HCT116 (cell line): ENCODE measurements at regions not wholly inside any gene's neighbourhood (a gene's known extent, or its start where the extent isn't known, plus 50 kb on each side); places are given as distances from the start of the nearest gene placed in this dataset.

ENCODE experiments used
- ATAC-seq: fragments of 200-7000 bp; cut with Tn5 transposase; 2 replicates; pipeline ENCODE4 v1.9.1; 2020; ENCODE audit warnings: mild to moderate bottlenecking, moderate library complexity
- BruUV-seq: library from RNA; stranded (reverse); fragments of 400-500 nt; replicated peaks from 2 replicates; lab custom pipeline; 2021; lab: Mats Ljungman, UMichigan
- CTCF ChIA-PET: fragments of 300-600 bp; sonication (Branson Sonifier 250); formaldehyde crosslinking; loops from one replicate; lab custom pipeline; 2021; ENCODE audit warnings: antibody characterized with exemption; lab: Charles Lee
- POLR2A ChIA-PET: fragments of 300-600, 350-600 bp; sonication (Branson Sonifier 250); formaldehyde crosslinking; loops from one replicate; lab custom pipeline; 2021; ENCODE audit warnings: antibody characterized with exemption; lab: Charles Lee
- RAD21 ChIA-PET, 2 experiments: fragments of 300-600 bp; sonication (Branson Sonifier 250); formaldehyde crosslinking; loops; one replicate each; lab custom pipeline; 2023; ENCODE audit warnings: low total read pairs in 2 of 2; ENCODE audit not compliant: uncharacterized antibody in 2 of 2, unreplicated experiment in 2 of 2, low non-redundant PET in 1 of 2; lab: Charles Lee
- DNase-seq: peaks from one replicate; pipeline ENCODE4 v3.0.0-alpha.2; 2010; ENCODE audit warnings: low read depth, low spot score
- H2AFZ ChIP-seq: fragments of 200-600 bp; shearing (Covaris generic), sonication (generic); 2 replicates; pipeline ENCODE4 v1.6.1; 2017; ENCODE audit warnings: low read depth, mixed run types, mixed read lengths, antibody characterized with exemption, low read length; ENCODE audit not compliant: poor library complexity, severe bottlenecking
- H3K27ac ChIP-seq: 2 replicates; pipeline ENCODE4 v1.5.1; 2012; ENCODE audit warnings: low read depth, low read length
- H3K27me3 ChIP-seq: fragments of 200-600 bp; sonication (generic); 2 replicates; pipeline ENCODE4 v1.6.1; 2016; ENCODE audit warnings: mixed run types, low read length, mixed read lengths; ENCODE audit not compliant: insufficient read depth
- H3K36me3 ChIP-seq, 2 experiments: fragments of 200-500 bp in 1 of 2; fragments of 200-600 bp in 1 of 2; sonication (Bioruptor generic) in 1 of 2; sonication (generic) in 1 of 2; 2 replicates each; pipeline versions ENCODE4 v1.5.1 to v1.6.1; 2014 to 2016; ENCODE audit warnings: low read length in 2 of 2, inconsistent platforms in 1 of 2, mixed read lengths in 1 of 2, mixed run types in 1 of 2; ENCODE audit not compliant: insufficient read depth in 2 of 2, control insufficient read depth in 1 of 2
- H3K4me1 ChIP-seq, 2 experiments: fragments of 200-600 bp in 1 of 2; sonication (generic) in 1 of 2; 2 replicates each; pipeline versions ENCODE4 v1.5.1 to v1.6.1; 2012 to 2017; ENCODE audit warnings: low read length in 2 of 2, inconsistent platforms in 1 of 2, mild to moderate bottlenecking in 1 of 2, mixed read lengths in 1 of 2, mixed run types in 1 of 2, moderate library complexity in 1 of 2; ENCODE audit not compliant: insufficient read depth in 2 of 2, control insufficient read depth in 1 of 2
- H3K4me2 ChIP-seq: fragments of 200-600 bp; sonication (generic); 2 replicates; pipeline ENCODE4 v1.6.1; 2017; ENCODE audit warnings: mixed run types, low read length, mixed read lengths
- H3K4me3 ChIP-seq, 2 experiments: fragments of 200-600 bp in 1 of 2; sonication (generic) in 1 of 2; replicated peaks in 1 of 2; 2 replicates each; pipeline ENCODE4 v1.5.1; 2011 to 2016; ENCODE audit warnings: low read length in 2 of 2, control low read depth in 1 of 2, low read depth in 1 of 2, mild to moderate bottlenecking in 1 of 2, mixed read lengths in 1 of 2, mixed run types in 1 of 2
- H3K79me2 ChIP-seq: fragments of 200-600 bp; sonication (generic); 2 replicates; pipeline ENCODE4 v1.6.1; 2017; ENCODE audit warnings: mild to moderate bottlenecking, mixed run types, low read length, moderate library complexity, mixed read lengths; ENCODE audit not compliant: insufficient read depth
- H3K9ac ChIP-seq: fragments of 200-600 bp; sonication (generic); 2 replicates; pipeline ENCODE4 v1.6.1; 2016; ENCODE audit warnings: low read length, mixed read lengths
- H3K9me2 ChIP-seq: fragments of 200-600 bp; sonication (generic), shearing (Covaris generic); 2 replicates; pipeline ENCODE4 v1.6.1; 2017; ENCODE audit warnings: mixed run types, mild to moderate bottlenecking, moderate library complexity; ENCODE audit not compliant: insufficient read depth
- H3K9me3 ChIP-seq, 2 experiments: fragments of 200-500 bp in 1 of 2; fragments of 200-600 bp in 1 of 2; sonication (Bioruptor generic) in 1 of 2; sonication (generic) in 1 of 2; 2 replicates each; pipeline ENCODE4 v1.6.1; 2014 to 2017; ENCODE audit warnings: low read length in 2 of 2, mixed read lengths in 2 of 2, inconsistent platforms in 1 of 2, low read depth in 1 of 2, mild to moderate bottlenecking in 1 of 2, mixed run types in 1 of 2, moderate library complexity in 1 of 2; ENCODE audit not compliant: control insufficient read depth in 1 of 2, insufficient read depth in 1 of 2
- H4K20me1 ChIP-seq: fragments of 200-600 bp; sonication (generic), shearing (Covaris generic); 2 replicates; pipeline ENCODE4 v1.6.1; 2017; ENCODE audit warnings: mixed run types, mild to moderate bottlenecking, moderate library complexity; ENCODE audit not compliant: insufficient read depth
- CEBPB ChIP-seq: IDR thresholded peaks from 2 replicates; pipeline ENCODE4 v1.6.1; 2012; ENCODE audit warnings: low read depth
- EGR1 ChIP-seq: IDR thresholded peaks from 2 replicates; pipeline ENCODE4 v1.6.1; 2012; ENCODE audit warnings: low read depth
- ELF1 ChIP-seq: IDR thresholded peaks from 2 replicates; pipeline ENCODE4 v1.6.1; 2012; ENCODE audit warnings: low read depth, borderline replicate concordance
- EZH2phosphoT487 ChIP-seq: fragments of 200-600 bp; IDR thresholded peaks from 2 replicates; pipeline ENCODE4 v1.6.1; 2018; ENCODE audit warnings: antibody characterized with exemption, borderline replicate concordance
- POLR2A ChIP-seq: IDR thresholded peaks from 2 replicates; pipeline ENCODE4 v1.7.0; 2011; ENCODE audit warnings: borderline replicate concordance; ENCODE audit not compliant: insufficient read depth, insufficient read length; ENCODE audit errors: extremely low read depth
- POLR2AphosphoS5 ChIP-seq: IDR thresholded peaks from 2 replicates; pipeline ENCODE4 v1.6.1; 2011; ENCODE audit warnings: mild to moderate bottlenecking, low read depth, low read length, moderate library complexity
- RAD21 ChIP-seq: IDR thresholded peaks from 2 replicates; pipeline ENCODE4 v1.6.1; 2012; ENCODE audit warnings: low read depth, mild to moderate bottlenecking
- SIN3A ChIP-seq: IDR thresholded peaks from 2 replicates; pipeline ENCODE4 v1.6.1; 2012; ENCODE audit warnings: low read depth
- SP1 ChIP-seq: IDR thresholded peaks from 2 replicates; pipeline ENCODE4 v1.6.1; 2012; ENCODE audit warnings: low read depth
- SRF ChIP-seq: IDR thresholded peaks from 2 replicates; pipeline ENCODE4 v1.6.1; 2012; ENCODE audit warnings: low read depth
- ZFX ChIP-seq: fragments of 450-650 bp; IDR thresholded peaks from 2 replicates; pipeline ENCODE4 v1.6.1; 2017
- ZNF274 ChIP-seq: fragments of 200-500 bp; sonication (Bioruptor generic); IDR thresholded peaks from 2 replicates; pipeline ENCODE4 v1.6.1; 2014; ENCODE audit warnings: mild to moderate bottlenecking, low read depth, low read length, inconsistent platforms
- intact Hi-C: fragments of 100-400 bp; cut with micrococcal nuclease; formaldehyde crosslinking; loops from 2 replicates; pipeline ENCODE4 v1.10.0; 2022
- TF ChIP-seq, protein P1 (sequence below): IDR thresholded peaks from 2 replicates; pipeline ENCODE4 v1.6.1; 2012
- TF ChIP-seq, protein P2 (sequence below): IDR thresholded peaks from 2 replicates; pipeline ENCODE4 v1.6.1; 2012
- TF ChIP-seq, protein P3 (sequence below): IDR thresholded peaks from 2 replicates; pipeline ENCODE4 v1.6.1; 2011; ENCODE audit warnings: mild to moderate bottlenecking, low read length, moderate library complexity; ENCODE audit not compliant: insufficient replicate concordance; ENCODE audit errors: extremely low read depth
- TF ChIP-seq, protein P4 (sequence below): IDR thresholded peaks from 2 replicates; pipeline ENCODE4 v1.6.1; 2012; ENCODE audit warnings: low read depth

DNA sequence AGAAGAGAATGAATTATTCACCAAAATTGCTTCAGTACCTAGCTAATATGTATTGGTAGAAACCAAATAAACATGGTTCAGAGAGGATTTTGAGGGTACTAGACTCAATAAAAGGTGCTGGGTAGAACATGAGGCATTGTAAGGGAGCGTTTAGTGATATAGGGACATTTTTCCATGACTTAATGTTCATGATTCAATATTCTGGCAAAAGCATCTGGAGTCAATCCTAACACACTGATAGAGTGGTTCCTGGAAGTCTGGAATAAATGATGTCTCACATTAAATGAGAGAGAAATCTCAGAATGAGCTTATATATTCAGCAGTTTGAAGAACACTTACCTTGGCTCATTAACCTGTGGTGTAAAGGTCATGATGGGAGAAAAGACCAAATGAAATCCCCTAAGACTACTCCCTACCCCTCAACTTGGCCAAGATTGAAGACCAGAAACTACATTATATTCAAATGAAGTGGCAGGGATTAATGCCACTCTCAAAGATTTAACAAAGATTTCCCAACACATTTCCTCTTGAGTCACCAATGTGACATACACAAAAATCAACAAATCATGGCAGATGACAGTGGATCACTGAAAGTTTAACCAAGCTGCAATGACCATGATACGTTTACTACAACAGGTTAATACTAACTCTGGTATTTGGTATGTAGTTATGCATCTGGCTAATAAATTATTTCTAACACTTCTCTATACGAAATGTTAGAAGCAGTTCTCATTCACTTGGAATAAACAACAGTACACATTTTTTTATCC, 309.5 kb downstream of the SATB2 start:
- RAD21 ChIA-PET = no interaction called here
- no TSS peak for BruUV-seq
- Histone ChIP-seq H3K27ac (no peak overlapping the region), H3K4me1 (no peaks in the 10 kb centered on the region), H3K4me2 (no peak overlapping the region), H2AFZ (no peak overlapping the region), H3K9me3 (no peaks in the 10 kb centered on the region), H3K9me2 (no peaks in the 10 kb centered on the region), H3K79me2 (no peaks in the 10 kb centered on the region), H3K9ac (no peak overlapping the region), H3K27me3 (peaks cover 5% of the 10 kb centered on the region; the same call in 1 of the 2 replicates), H4K20me1 (no peaks in the 10 kb centered on the region), H3K4me3 (no peak overlapping the region), H3K36me3 (no peaks in the 10 kb centered on the region)
- TF ChIP-seq POLR2AphosphoS5 = no peak
- no peak for TF ChIP-seq CEBPB
- TF ChIP-seq ZNF274 = no peak
- TF ChIP-seq ZFX = no peak
- TF ChIP-seq SIN3A = no peak
- no peak for TF ChIP-seq ELF1
- TF ChIP-seq SP1 = no peak
- TF ChIP-seq, protein P1, sequence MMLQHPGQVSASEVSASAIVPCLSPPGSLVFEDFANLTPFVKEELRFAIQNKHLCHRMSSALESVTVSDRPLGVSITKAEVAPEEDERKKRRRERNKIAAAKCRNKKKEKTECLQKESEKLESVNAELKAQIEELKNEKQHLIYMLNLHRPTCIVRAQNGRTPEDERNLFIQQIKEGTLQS = no peak
- TF ChIP-seq RAD21 = no peak
- no peak for TF ChIP-seq EZH2phosphoT487
- TF ChIP-seq, protein P2, sequence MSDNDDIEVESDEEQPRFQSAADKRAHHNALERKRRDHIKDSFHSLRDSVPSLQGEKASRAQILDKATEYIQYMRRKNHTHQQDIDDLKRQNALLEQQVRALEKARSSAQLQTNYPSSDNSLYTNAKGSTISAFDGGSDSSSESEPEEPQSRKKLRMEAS = no peak
- DNase-seq (no peak), ATAC-seq (no peak)
- POLR2A ChIA-PET = no interaction called here
- CTCF ChIA-PET = no interaction called here
- intact Hi-C loops = no loop called here

DNA sequence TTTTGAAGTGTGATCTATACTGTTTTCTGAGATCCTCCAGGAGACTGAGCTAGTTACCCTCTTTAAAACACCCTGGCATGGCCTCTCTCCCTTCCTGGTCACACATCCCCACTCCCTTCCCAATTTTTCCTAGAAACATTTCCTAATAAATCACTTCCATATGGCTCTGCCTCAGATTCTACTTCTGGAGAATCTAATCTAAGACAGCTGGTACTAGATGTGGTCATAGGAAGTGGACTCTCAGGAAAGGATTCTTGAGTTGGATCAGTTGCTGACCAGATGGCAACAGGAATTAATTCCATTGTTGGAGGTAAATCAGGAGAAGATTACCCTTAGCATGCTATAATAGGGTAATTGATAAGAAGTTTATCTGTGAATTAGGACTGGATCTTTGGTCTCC, 310.5 kb downstream of the SATB2 start:
- Histone ChIP-seq H3K4me3 (no peak overlapping the region), H3K9ac (no peak overlapping the region), H3K27me3 (no peaks in the 10 kb centered on the region), H3K36me3 (no peaks in the 10 kb centered on the region), H3K9me3 (no peaks in the 10 kb centered on the region), H3K27ac (no peak overlapping the region), H3K4me2 (no peak overlapping the region), H4K20me1 (no peaks in the 10 kb centered on the region), H3K79me2 (no peaks in the 10 kb centered on the region), H3K4me1 (no peaks in the 10 kb centered on the region), H3K9me2 (no peaks in the 10 kb centered on the region), H2AFZ (no peak overlapping the region)
- intact Hi-C loops = no loop called here
- CTCF ChIA-PET = no interaction called here
- RAD21 ChIA-PET = no interaction called here
- POLR2A ChIA-PET = no interaction called here
- BruUV-seq = no TSS peak
- ATAC-seq (no peak), DNase-seq (no peak)
- TF ChIP-seq SRF (no peak), POLR2A (no peak), SP1 (no peak), EGR1 (no peak), ZNF274 (no peak), RAD21 (no peak), POLR2AphosphoS5 (no peak)
- TF ChIP-seq, protein P3, sequence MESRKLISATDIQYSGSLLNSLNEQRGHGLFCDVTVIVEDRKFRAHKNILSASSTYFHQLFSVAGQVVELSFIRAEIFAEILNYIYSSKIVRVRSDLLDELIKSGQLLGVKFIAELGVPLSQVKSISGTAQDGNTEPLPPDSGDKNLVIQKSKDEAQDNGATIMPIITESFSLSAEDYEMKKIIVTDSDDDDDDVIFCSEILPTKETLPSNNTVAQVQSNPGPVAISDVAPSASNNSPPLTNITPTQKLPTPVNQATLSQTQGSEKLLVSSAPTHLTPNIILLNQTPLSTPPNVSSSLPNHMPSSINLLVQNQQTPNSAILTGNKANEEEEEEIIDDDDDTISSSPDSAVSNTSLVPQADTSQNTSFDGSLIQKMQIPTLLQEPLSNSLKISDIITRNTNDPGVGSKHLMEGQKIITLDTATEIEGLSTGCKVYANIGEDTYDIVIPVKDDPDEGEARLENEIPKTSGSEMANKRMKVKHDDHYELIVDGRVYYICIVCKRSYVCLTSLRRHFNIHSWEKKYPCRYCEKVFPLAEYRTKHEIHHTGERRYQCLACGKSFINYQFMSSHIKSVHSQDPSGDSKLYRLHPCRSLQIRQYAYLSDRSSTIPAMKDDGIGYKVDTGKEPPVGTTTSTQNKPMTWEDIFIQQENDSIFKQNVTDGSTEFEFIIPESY = no peak
- TF ChIP-seq, protein P4, sequence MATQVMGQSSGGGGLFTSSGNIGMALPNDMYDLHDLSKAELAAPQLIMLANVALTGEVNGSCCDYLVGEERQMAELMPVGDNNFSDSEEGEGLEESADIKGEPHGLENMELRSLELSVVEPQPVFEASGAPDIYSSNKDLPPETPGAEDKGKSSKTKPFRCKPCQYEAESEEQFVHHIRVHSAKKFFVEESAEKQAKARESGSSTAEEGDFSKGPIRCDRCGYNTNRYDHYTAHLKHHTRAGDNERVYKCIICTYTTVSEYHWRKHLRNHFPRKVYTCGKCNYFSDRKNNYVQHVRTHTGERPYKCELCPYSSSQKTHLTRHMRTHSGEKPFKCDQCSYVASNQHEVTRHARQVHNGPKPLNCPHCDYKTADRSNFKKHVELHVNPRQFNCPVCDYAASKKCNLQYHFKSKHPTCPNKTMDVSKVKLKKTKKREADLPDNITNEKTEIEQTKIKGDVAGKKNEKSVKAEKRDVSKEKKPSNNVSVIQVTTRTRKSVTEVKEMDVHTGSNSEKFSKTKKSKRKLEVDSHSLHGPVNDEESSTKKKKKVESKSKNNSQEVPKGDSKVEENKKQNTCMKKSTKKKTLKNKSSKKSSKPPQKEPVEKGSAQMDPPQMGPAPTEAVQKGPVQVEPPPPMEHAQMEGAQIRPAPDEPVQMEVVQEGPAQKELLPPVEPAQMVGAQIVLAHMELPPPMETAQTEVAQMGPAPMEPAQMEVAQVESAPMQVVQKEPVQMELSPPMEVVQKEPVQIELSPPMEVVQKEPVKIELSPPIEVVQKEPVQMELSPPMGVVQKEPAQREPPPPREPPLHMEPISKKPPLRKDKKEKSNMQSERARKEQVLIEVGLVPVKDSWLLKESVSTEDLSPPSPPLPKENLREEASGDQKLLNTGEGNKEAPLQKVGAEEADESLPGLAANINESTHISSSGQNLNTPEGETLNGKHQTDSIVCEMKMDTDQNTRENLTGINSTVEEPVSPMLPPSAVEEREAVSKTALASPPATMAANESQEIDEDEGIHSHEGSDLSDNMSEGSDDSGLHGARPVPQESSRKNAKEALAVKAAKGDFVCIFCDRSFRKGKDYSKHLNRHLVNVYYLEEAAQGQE = no peak
